Ovary (tissue), 3 donors: ENCODE measurements at regions not wholly inside any gene's neighbourhood (a gene's known extent, or its start where the extent isn't known, plus 50 kb on each side); places are given as distances from the start of the nearest gene placed in this dataset.

Experiments
- EP300 ChIP-seq: sonication (generic); formaldehyde crosslinking; IDR thresholded peaks from one replicate; pipeline ENCODE4 v1.6.1; 2017; ENCODE audit warnings: antibody characterized with exemption
- POLR2A ChIP-seq: fragments of 450-650 bp; IDR thresholded peaks from one replicate; pipeline ENCODE4 v1.6.1; 2017; ENCODE audit warnings: antibody characterized with exemption, mild to moderate bottlenecking, moderate library complexity
- TF ChIP-seq, protein P1 (sequence below), 3 donors: fragments of 450-650 bp in 2 of 3; fragments of 200-600 bp in 1 of 3; IDR thresholded peaks; one replicate each; pipeline versions ENCODE4 v1.5.1 to v1.8.0; 2016 to 2022; ENCODE audit warnings: antibody characterized with exemption in 3 of 3, mild to moderate bottlenecking in 1 of 3
- donor health status: DM: no; HTN: no; CAD: no.

DNA sequence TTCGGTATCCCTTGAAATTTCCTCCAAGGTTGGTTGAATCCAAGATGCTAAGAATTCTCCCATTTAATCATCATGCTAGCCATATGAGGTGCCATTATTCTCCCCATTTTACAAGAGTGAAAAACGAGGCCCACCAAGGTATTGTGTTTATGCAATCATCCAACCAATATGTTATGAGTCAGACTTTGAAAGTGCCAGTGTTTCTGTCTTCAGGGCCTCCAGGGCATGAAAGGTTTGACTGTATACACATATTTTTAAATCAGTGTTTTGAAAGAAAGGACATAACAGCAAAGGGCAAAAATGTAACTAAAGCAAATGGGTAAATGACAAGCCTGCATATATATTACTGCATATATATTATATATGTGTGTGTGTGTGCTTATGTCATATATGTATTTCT, 541.2 kb upstream of the SMIM31 start:
- TF ChIP-seq, protein P1, sequence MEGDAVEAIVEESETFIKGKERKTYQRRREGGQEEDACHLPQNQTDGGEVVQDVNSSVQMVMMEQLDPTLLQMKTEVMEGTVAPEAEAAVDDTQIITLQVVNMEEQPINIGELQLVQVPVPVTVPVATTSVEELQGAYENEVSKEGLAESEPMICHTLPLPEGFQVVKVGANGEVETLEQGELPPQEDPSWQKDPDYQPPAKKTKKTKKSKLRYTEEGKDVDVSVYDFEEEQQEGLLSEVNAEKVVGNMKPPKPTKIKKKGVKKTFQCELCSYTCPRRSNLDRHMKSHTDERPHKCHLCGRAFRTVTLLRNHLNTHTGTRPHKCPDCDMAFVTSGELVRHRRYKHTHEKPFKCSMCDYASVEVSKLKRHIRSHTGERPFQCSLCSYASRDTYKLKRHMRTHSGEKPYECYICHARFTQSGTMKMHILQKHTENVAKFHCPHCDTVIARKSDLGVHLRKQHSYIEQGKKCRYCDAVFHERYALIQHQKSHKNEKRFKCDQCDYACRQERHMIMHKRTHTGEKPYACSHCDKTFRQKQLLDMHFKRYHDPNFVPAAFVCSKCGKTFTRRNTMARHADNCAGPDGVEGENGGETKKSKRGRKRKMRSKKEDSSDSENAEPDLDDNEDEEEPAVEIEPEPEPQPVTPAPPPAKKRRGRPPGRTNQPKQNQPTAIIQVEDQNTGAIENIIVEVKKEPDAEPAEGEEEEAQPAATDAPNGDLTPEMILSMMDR (IDR thresholded peaks at IDR 0.05), result no peak
- TF ChIP-seq POLR2A, result no peak
- no peak for TF ChIP-seq EP300
